Gastrocnemius medialis (tissue), 4 donors: ENCODE measurements at regions not wholly inside any gene's neighbourhood (a gene's known extent, or its start where the extent isn't known, plus 50 kb on each side); places are given as distances from the start of the nearest gene placed in this dataset.

Source experiments
- POLR2A ChIP-seq, 2 donors: fragments of 450-650 bp; IDR thresholded peaks; one replicate each; pipeline ENCODE4 v1.6.1; 2017; ENCODE audit warnings: antibody characterized with exemption in 2 of 2, mild to moderate bottlenecking in 2 of 2, moderate library complexity in 2 of 2
- TF ChIP-seq, protein P1 (sequence below), 5 experiments: fragments of 450-650 bp in 3 of 5; fragments of 200-600 bp in 2 of 5; sonication (generic) in 2 of 5; IDR thresholded peaks in 4 of 5; conservative IDR thresholded peaks in 1 of 5; 1 replicate in 4 of 5; 2 replicates in 1 of 5; pipeline ENCODE4 v1.5.1; 2016 to 2019; ENCODE audit warnings: antibody characterized with exemption in 5 of 5, mild to moderate bottlenecking in 3 of 5, moderate library complexity in 3 of 5

DNA sequence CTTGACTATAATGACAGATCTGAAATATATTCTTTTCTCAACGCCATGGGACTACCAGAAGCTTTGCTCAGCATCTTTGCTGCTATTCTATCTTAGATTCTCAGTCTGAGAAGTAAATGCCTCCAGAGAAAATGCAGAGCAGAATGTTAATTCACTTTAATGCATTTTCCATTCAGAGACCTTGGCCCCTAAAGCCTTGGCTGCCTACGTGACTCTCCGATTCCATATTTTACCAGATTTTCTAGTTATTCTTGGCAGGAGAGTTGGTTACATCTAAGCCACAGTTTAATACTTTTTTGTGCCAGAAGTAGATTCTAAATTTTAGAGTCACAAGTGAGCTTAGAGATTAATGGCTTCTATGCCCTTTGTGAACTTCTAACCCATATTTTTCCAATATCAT lies 837.1 kb upstream of the POU3F3 start:
- TF ChIP-seq, protein P1, sequence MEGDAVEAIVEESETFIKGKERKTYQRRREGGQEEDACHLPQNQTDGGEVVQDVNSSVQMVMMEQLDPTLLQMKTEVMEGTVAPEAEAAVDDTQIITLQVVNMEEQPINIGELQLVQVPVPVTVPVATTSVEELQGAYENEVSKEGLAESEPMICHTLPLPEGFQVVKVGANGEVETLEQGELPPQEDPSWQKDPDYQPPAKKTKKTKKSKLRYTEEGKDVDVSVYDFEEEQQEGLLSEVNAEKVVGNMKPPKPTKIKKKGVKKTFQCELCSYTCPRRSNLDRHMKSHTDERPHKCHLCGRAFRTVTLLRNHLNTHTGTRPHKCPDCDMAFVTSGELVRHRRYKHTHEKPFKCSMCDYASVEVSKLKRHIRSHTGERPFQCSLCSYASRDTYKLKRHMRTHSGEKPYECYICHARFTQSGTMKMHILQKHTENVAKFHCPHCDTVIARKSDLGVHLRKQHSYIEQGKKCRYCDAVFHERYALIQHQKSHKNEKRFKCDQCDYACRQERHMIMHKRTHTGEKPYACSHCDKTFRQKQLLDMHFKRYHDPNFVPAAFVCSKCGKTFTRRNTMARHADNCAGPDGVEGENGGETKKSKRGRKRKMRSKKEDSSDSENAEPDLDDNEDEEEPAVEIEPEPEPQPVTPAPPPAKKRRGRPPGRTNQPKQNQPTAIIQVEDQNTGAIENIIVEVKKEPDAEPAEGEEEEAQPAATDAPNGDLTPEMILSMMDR (IDR thresholded peaks at IDR 0.05 in 4 of 5, conservative IDR thresholded peaks at IDR 0.05 in 1 of 5) = no peak
- no peak for TF ChIP-seq POLR2A (IDR thresholded peaks at IDR 0.05)
